ENCODE measurements at regions not wholly inside any gene's neighbourhood (a gene's known extent, or its start where the extent isn't known, plus 50 kb on each side); places are given as distances from the start of the nearest gene placed in this dataset.

GRCh38 chr16:62805221-62805857 lies 769.1 kb upstream of the CDH8 start:
- TF ChIP-seq EZH2 (IDR thresholded peaks at IDR 0.05; ENCODE audit: borderline replicate concordance) (no peak), CTCF (IDR thresholded peaks at IDR 0.05; ENCODE audit: poor library complexity) (no peak)
